GM18868 (cell line): ENCODE measurements at regions not wholly inside any gene's neighbourhood (a gene's known extent, or its start where the extent isn't known, plus 50 kb on each side); places are given as distances from the start of the nearest gene placed in this dataset.

ENCODE experiments used
- ATAC-seq: cut with Tn5 transposase; IDR thresholded peaks from one replicate; pipeline ENCODE4 v1.9.1; 2021; ENCODE audit warnings: mild to moderate bottlenecking, moderate library complexity; ENCODE audit not compliant: unreplicated experiment

DNA sequence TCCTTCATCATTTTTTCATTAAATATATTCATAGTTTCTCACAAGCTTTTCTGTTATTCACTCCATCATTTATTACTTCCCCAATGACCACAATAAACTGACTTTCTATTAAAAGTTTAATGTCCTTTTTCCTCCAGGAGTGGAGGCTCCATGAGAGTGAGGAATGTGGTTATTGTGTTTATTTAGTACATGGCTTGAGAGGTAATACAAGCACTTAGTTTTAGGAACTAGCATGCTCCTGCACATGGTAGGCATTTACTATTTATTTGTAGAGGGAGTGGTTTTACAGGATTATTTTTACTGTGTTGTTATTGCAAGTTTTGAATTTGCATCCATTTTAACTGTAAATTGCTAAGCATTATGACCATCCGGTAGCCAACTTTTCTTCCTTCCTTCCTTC, 412.9 kb upstream of the SUCLG2 start:
- ATAC-seq: no peak

DNA sequence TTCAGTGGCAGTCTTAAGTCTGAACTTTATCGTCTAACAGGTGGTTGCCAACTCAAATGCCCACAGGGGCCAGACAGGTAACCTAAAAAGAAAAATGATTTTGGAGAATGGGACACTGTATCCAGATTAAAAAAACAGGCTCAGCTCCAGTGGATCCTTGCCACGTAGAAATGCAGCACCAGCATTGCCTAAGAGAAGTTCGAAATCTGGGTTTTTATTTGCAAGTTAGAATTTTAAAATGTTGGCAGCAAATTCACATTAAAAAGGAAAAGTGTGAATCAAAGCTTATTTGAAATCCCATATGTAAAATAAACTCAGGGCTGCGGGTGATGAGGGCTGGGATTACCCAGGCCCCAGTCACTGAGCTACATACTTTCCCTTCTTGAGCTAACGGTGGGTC, 408.5 kb upstream of the SUCLG2 start:
- no peak for ATAC-seq

DNA sequence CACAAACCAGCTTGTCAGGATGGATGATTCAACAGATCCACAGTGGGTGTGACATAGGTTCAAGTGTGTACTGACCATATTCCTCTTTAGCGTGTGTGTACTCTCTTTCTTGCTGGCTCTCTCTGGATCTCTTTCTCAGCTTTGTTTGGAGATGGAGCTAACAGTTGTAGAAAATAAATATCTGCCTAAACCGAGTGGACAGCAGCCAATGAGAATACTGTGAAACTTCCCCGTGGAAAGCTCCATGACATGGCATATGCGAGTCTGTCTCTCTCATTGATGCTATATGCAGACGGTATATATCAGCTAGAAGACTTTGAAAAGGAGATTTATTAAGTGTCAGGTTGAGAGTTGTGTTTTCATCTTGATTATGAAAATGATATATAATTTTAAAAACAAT, 406.5 kb upstream of the SUCLG2 start:
- no peak for ATAC-seq

DNA sequence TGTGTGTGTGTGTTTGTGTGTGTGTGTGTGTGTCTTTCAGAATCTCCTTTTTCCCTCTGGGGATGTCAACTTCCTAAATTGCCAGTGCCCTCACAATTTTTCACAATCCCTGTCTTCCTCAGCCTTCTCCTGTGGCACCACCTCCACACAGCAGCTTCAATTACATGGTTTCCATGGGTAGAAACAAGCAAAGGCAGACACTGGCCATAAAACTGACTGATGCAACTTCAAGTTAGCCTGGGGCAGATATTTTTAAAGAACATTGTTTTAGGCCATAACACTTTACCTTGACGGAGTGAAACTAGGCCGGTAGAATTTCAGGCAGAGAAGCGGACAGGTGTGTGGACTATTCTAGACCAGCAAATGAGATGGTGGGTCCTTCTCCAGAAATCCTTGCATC, 405.8 kb upstream of the SUCLG2 start:
- no peak for ATAC-seq

DNA sequence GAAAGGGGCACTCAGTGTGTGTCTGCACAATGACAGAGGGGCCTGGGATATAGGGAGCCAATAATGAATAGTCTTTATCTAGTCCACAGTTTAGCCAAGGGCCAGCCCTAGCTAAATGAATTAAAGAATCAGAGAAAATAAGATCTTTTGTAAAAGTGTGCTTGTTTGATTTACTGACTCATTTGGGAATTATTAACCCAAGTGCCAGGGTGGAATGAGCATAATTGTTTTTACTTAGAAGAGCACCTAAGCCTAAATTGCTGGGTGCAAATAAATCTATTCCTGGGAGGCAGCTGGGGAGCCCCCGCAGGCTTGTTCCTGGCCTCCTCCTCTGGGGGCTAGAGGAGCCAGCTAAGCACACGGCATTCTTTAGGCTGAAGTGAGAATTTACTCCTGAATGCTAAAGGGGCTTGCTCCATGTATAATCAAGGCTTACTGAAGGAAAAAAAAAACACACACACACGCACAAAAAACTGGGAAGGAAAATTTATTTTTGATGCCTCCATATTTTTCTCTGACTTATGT, 405.3 kb upstream of the SUCLG2 start:
- no peak for ATAC-seq

DNA sequence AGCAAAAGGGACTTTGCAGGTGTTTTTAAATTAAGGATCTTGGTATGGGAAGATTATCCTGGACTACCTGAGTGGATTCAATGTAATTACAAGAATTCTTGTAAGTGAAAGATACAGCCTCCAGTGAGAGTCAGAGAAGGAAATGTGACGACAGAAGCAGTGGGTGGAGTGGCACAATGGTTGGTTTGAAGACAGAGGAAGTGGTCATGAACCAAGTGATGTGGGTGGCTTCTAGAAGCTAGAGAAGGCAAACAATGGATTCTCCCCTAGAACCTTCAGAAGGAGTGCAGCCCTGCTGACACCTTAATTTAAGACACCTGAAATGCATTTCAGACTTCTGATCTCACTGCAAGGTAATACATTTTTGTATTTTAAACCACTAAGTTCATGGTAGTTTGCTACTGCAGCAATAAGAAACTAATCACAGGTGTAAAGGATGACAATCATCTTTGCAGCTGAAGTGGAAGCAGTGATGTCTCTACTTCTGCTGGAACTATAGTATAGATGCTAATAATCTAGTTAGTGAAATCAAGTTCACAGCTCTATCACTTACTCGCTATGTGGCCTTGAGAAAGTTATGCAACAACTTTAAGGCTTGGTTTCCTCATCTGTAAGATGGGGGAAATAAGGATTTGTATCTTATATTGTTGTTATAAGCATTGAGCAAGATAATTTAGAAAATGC, 403.4 kb upstream of the SUCLG2 start:
- ATAC-seq: no peak

DNA sequence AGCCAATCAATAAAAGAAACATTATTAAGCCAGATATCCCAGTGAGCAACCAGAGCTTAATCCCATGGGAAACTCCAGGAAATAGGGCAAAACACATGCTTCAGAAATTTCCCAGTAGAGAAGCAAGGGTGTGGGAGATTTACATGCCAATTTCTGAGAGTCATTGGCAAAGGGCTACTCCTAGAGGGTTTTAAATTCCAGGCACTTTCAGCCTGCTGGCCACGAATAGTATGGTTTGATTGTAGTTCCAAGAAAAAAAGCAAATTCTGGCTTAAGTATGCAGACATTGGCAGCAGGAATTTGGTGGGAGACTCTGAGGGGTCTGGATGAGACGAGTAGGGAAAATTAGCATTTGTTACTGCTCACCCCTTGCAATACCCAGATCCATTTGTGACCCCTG, 402.1 kb upstream of the SUCLG2 start:
- no peak for ATAC-seq

DNA sequence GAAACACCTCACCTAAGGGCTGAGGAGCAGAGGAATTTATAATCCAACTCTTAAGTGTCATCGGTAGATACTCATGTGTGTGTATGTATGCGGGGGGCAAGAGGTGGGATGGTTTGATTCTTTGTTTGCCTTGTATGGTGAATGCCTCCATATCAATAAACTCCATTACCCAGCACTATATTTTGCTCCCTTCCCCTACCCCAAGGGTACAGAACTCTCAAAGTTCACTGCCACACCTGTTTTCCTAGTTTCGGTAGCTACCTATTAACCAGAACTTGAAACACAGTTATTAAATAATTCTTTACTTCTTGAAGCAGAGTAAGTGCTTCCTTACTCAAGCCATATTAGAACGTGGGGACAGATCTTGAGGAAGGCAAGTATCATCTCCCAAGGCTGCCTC, 400.8 kb upstream of the SUCLG2 start:
- no peak for ATAC-seq

DNA sequence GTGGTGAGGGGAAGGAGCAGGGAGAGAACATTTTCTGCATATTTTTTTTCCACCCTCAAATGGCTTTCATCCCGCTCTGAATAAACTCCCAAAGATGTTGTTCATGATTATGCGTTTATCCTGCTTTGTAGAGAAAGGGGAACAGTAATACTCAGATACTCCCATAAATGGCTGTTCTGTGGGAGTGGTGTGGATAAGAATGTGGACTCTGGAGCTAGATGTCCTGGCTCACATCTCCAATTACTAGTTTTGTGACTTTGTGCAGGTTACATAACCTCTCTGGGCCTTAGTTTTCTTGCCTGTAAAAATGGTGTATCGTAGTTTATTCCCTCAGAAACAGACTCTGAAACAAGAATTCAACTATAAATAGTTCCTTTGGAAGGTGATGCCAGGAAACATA, 395.4 kb upstream of the SUCLG2 start:
- ATAC-seq: no peak

DNA sequence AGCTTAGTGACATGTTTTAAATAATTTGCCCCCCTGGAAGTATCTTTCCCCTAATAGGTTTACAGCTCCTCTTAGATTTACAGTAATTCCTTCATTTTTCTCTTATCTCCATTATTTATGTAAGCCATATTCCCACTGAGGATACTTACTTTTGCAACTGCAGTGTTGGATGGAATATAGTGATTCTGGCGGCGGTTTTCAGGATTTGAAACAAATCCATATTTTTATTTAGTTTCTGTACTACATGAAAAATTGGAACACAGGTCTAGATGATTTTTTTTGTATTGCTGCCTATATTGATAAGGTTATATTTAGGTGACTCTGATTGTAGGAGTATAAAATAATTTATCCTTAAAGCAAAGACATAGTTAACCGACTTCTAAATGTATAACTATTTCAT, 391.6 kb upstream of the SUCLG2 start:
- no peak for ATAC-seq

DNA sequence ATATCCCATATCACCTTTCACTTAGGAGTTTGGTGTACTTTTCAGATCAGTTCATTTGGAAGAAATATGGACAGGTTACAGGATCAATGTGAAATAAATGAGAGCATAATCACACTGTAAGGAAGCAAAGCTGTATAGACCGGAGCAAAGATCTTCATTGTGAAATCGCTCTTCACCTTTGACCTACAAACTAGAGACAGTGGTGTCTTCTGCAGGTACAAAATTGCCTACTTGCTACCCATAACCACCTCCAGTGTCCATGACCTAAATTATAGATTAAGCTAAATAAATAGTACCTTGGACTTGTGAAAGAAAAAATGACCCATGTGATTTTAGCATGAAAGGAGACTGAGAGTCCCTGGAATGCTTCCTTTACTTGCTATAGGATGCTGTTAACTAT, 379.5 kb upstream of the SUCLG2 start:
- ATAC-seq: no peak

DNA sequence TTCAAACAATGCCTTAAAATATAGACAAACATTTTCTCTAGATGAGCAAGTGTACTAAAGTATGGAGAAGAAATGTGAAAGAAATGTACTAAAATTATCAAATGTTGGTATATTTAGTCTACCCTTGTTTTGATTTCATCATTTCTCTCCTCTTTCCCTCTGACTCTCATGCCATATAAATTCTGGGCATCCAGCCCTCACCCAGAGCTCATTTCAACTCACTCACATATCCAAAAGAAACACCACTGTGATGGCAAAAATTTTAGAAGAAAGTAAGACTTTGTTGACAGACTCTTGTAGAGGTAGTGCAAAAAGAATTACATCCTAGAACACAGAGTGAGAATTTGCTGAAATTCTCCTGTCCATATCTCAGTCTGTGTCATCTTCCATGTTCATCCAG, 377.8 kb upstream of the SUCLG2 start:
- ATAC-seq: no peak

DNA sequence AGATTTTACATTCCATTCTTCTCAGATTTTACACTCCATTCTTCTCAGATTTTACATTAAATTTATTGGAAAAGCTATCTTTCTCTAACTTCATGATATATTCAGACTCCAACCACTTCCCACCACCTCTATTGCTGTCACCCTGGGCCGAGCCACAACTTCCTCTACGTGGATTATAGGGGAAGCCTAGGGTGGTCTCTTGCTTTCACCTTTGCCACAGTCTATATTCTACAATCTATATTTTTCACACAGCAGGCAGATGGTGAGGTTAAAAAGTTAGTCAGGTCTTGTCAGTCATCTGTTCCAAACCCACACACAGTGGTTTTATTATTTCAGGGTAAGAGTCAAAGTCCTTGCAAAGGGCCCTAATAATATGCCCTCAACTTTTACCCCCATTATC, 370.8 kb upstream of the SUCLG2 start:
- no peak for ATAC-seq

DNA sequence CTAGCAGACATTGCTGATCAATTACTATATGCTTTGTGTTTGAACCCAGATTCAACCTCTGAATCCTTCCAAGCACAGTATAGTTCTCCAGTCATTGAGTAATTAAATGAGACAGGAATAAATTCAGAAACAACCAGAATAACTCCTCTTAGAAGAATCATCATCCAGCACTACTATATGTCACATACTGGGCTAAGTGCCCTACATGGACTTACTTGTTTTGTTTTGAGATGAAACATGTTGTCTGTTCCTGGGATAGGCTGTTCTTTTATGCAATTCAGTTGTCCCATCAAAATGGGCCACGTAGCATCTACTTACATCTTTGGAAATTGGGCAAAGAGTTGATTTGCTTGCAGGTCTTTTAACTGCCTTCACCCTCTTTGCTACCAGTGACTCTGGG, 365.5 kb upstream of the SUCLG2 start:
- no peak for ATAC-seq

DNA sequence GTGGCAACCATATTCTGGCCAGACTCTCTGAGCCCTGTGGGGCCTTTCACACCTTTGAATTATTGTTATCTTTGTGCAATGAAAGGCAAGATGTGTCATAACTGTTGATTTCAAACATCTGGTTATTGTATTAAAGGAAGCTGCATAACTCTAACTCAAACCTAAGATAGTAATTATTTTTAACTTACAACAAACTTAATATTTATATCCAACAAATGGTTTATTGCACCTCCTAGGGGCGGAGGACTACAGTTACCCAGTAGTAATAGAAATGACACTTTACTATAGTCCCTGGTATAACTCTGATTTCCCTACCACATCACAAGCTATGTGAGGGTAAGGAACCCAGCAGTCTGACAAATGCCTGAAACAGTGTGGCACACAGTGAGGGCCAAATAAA, 363.9 kb upstream of the SUCLG2 start:
- no peak for ATAC-seq

DNA sequence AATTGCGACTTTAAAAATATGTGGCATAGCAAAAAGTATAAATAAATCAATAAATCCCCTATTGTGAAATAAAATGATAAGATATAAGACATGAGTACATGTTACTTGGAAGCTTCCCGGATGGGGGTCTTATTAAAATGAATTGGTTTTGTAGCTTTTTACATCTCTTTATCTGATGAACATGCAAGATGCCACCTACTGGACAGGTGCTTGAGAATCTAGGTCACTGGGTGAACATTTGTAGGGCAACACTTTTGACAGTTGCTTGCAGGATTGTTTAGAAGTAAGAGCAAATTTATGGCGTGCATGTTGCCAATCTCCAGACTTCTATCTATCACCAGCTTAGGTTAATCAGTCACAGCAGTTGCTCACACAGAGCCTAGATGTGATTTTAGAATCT, 362.7 kb upstream of the SUCLG2 start:
- no peak for ATAC-seq

DNA sequence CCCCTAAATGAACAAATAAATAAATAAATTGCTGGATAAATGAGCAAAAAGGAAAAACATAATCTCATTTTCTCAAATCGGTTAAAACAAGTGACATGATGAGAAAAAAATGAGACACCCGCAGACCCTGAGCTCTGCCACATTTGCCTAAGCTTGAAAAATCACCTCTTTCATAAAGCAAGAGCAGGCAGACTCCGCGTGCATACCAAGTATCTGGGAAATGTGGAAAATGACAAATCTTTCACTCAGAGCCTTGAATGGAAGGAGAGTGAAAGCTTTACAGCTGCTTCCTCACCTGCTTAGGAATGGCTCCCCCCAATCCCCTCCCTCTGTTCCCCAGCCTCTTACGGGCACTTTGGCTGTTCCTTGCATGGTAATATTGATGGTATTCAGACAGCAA, 355.5 kb upstream of the SUCLG2 start:
- ATAC-seq: no peak

DNA sequence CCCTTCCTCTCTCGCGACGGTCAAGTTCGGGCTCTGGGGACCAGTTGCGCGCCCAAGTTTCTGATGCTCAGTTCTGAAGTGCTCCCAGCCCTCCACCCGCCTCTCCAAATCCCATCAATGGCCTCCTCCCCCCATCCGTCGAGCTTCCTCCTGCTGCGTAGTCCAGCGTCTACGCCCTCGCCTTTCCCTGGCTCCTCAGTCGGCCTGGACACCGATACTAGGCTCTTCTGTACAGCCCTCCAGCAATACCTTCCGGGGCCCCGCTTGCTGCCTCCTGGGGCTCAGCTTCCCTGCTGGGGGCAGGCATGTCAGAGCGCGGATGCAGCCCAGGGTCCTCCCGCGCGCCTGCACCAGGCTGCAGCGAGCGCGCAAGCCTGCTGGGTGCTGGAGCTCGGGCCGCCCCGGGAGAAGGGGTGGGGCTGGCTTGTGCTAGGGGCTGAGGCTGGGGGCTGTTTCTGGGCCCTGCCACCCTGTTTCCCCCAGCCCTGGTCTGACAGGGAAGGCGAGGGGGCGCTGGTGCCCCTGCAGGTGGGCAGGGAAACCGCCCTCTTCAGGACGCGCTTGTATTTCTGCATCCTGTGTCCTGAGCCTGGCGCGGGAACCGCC, 353.3 kb upstream of the SUCLG2 start:
- ATAC-seq: no peak

DNA sequence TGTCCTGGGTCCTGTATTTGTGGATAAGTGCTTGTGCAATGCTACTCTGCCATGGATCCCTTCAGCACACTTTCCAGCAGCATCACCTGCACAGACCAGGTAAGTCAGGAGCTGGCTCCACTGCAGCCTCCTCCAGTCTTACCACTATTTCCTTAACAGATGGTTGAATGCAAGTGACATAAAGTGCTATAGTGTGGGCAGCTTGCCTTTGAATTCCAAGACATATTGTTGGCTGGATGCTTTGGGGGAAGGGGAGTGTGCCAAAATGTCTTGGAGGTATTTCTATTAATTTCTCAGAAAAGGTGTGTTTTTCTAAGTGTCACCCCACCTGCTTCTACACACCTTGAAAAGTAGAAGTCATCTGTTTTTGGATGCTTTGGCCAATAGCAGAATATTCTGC, 352.2 kb upstream of the SUCLG2 start:
- no peak for ATAC-seq

DNA sequence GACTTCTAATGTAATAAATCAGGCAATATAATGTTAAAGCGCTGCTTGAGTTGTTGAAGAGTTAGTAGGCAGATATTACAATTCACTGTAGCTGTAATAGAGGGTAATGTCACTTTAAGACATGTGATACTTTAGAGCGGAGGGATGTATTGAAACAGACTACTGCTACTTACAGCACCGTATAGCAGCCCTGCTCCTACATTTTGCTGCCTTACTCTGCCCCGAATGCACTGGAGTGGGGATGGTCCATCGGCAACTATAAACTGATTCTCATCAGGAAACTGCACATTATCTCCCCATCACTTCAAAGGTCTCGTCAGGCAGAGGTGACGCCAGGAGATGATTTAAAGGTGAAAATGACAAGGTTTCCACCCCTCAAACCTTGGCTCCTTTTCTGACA, 349.7 kb upstream of the SUCLG2 start:
- ATAC-seq: no peak

DNA sequence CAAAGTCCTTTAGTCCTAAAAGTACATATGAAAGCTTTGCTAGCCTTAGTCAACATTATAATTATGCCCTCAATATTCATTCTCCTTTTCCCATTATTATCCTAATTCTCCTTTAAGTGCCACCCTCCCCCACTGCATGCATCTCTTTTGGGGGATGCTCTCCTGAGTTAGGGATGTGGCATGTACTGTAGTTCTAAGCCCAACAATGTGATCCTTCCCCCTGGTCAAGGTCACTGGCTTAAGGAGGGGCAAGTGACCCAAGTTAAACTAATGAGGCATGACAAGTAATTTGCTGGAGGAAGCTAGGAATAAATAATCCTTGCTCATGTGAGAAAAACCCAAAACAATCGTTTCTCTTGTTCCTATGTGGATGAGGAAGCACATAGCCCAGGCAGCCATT, 343.9 kb upstream of the SUCLG2 start:
- no peak for ATAC-seq

DNA sequence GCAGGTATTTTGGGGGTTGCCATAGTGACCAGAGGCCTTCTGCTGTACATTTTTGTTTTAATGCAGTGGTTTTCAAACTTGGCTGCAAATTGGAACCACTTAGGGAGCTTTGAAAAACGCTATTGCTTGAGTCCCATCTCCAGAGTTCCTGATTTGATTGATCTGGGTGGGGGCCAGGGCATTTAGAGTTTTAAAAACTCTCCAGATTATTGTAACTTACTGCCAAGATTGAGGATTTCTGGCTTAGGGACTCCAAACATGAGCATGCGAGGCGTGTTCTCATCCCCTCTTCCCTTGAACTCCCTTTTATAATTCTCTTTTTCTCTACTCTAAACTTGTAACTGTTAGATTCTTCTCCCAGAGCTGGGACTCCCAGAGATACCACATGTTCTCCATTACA, 340.8 kb upstream of the SUCLG2 start:
- ATAC-seq: no peak

DNA sequence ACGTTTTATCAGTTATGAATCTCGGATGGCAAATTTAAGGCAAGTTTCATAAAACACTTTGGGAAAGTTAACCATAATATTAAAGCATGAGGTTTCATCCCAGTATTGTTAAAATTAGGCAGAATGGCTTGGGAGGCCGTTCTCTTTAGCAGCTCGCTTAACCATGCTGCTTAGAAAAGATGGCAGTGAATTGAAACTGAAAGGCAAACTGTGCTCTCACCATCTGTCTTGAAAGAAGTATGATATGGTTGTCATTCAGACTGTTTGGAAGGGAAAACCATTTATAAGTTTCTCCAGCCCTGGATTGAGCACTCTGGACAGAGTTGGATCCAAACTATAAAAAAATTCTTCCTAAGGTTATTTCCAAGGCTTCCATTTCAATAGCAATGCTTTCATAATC, 332.3 kb upstream of the SUCLG2 start:
- no peak for ATAC-seq
